Inferior parietal cortex (tissue), 1 donor: ENCODE measurements at regions not wholly inside any gene's neighbourhood (a gene's known extent, or its start where the extent isn't known, plus 50 kb on each side); places are given as distances from the start of the nearest gene placed in this dataset.
"Not testable (repeated sequence)": the region's sequence is repeated elsewhere in the genome, so short reads cannot be mapped to it uniquely, and the experiment has no call there.

Source experiments
- DNase-seq: peaks from one replicate; pipeline ENCODE4 v3.0.0-alpha.2; 2016; ENCODE audit errors: extremely low spot score

GRCh38 chr17:6893382-6894205 is 62.1 kb upstream of the TEKT1 start:
- DNase-seq: no peak

DNA sequence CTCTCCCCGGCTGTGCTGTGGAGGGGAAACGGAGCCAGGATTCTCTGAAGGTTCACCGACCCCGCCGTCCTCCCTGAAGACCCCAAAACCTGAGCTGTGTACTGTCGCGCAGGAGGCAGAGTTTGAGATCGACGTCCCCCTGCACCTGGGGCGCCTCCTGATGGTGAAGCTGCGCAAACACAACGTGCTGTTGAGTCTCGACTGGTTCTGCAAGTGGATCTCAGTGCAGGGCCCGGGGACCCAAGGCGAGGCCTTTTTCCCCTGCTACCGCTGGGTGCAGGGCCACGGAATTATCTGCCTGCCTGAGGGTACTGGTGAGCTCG is 62.6 kb upstream of the TEKT1 start:
- peak; percentile 14 for DNase-seq

DNA sequence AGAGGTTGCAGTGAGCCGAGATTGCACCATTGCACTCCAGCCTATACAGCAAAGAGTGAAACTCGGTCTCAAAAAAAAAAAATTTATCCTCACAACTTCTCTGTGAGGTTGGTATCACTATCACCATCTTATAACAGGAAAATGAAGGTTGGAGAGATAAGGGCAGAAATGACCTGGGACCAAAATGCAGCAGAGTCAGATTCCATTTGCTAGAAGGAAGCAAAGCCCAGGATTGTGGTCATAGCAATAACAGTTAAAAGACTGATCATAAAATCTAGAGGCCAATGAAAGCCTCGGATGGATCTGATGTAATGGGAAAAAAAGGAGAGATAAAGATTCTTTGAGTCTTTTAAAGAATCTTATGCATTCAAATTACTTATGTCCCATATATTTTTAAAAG is 69.6 kb upstream of the TEKT1 start:
- DNase-seq: no peak

DNA sequence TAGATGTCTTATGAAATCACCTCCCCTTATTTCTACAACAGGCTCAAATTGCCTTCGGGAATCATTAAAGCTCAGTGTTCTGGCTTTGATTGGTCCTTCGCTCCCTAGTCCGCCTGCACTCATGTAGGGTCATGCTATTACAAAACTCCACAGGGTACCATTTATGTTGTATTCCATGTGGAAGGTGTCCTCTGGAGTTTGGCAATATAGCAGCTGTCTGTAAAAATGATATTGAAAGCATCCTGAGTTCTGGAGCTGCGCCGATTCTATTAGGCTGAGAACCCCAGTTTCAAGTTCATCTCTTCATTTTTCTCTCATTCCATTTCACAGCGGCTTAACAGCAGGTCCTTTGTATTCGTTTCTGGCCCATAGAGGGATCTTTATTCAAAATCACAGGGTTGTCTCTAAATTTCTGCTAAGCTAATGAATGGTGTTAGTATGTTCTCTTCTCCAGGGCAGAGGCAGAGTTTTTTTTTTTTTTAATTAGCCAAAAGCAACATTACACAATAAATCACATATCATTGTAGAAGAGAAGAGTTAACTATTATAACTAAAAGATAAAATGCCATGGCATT is 71.9 kb upstream of the TEKT1 start:
- DNase-seq: peak; percentile 41

DNA sequence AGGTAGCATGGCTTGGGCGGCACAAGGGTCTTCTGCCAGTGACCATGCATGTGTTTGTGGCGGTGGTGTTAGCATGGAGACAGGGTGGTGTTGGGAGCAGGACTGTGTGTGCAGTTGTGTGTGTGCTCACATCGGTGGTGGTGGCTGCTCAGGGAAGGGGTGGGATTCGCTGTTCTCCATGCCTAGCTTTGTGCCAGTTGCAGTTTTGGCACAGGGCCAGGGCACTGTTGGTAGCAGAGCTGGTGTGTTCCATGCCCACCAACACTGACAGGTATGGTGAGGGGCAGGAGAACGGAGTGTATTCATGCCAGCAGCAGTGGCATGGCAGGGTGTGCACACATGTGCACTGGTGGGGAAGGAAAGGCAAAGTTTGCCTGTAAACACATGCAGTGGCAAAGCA is 77.3 kb upstream of the TEKT1 start:
- no peak for DNase-seq

DNA sequence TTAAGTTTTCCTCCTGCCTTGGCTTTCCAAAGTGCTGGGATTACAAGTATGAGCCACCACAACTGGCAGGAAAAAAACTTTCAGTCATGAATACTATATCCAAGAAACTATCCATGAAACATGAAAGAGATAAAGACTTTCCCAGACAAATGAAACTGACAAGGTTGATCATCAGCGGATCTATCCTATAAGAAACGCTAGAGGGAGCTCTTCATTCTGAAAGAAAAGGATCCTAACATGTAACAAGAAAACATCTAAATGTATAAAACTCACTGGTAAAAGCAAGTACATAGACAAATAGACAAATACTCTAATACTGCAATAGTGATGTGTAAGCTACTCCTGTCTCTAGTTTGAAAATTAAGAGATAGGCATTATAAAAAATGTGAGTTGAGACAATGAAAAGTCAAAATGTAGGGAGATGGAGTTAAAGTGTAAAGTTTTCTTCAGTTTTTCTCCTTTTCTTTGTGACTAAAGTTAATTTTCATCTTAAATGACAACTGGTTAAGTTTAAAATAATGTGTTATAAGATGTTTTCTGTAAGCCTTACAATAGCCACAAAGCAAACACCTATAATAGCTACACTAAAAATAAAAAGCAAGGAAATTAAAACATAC is 79.6 kb upstream of the TEKT1 start:
- DNase-seq: peak; percentile 59

- no peak for DNase-seq
Measured at GRCh38 chr17:6912110-6913051, 80.9 kb upstream of the TEKT1 start.

GRCh38 chr17:6913608-6914443 is 82.0 kb upstream of the ALOX12 start:
- peak; percentile 76 for DNase-seq

- DNase-seq: no peak
Measured at GRCh38 chr17:6914711-6915110, 81.1 kb upstream of the ALOX12 start.

GRCh38 chr17:6915620-6916019 is 80.2 kb upstream of the ALOX12 start:
- DNase-seq: no peak

GRCh38 chr17:6919158-6919557 is 76.7 kb upstream of the ALOX12 start:
- DNase-seq: no peak

GRCh38 chr17:6923385-6923784 is 72.5 kb upstream of the ALOX12 start:
- DNase-seq: no peak

GRCh38 chr17:6924208-6924607 is 71.6 kb upstream of the ALOX12 start:
- DNase-seq: no peak

DNA sequence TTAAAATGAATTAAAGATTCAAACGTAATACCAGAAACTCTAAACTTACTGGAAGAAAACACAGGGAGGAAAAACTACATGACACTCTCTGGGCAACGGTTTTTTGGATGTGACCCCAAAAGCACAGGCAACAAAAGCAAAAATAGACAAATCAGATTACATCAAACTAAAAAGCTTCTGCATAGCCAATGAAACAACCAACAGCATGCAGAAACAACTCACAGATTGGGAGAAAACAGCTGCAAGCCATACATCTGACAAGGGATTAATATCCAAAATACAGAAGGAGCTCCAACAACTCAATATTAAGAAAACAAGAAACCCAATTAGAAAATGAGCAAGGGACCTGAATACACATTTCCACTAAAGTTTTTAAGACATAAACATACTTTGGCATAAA is 69.2 kb upstream of the ALOX12 start:
- DNase-seq: no peak

- DNase-seq: no peak
Measured at GRCh38 chr17:6927290-6928126, 68.3 kb upstream of the ALOX12 start.

GRCh38 chr17:6928193-6928592 is 67.7 kb upstream of the ALOX12 start:
- DNase-seq: no peak

GRCh38 chr17:6930749-6931148 is 65.1 kb upstream of the ALOX12 start:
- no peak for DNase-seq

DNA sequence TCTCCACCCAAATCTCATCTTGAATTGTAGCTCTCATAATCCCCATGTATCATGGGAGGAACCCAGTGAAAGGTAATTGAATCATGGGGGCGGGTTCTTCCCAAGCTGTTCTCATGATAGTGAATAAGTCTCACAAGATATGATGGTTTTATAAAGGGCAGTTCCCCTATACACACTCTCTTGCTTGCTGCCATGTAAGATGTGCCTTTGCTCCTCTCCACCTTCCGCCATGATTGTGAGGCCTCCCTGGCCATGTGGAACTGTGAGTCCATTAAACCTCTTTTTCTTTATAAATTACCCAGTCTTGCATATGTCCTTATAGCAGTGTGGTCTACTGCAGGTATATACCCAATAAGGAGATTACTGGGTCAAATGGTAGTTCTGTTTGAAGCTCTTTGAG is 61.3 kb upstream of the ALOX12 start:
- not testable (repeated sequence) for DNase-seq

DNA sequence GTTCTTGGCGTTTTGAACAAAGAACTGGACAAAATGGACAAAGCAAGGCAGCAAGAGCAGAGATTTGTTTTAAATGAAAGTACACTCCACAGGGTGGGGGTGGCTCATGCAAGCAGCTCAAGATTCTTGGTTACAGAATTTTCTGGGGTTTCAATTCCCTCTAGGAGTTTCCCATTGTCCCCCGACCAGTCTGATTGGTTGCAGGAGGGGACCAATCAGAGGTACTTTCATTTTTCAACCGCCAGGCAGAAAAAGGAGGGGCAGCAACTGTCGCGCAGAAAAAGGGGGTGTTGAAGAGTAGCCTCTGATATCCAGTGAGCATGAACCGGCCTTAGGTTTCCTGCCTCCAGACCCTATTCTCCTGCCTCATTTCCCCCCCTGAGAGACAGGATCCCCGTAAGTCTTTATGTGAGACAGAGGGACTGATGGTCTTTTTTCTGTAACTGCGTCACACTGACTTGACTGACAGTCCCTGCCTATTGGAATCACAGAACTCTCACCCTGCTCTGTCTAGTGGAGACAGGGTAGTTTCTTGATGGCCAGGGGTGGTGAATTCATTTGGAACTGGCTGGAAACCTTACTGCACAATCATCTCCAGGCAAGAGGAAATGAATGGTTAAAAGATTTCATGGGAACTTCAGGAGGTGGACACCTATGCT is 59.4 kb upstream of the ALOX12 start:
- DNase-seq: peak; percentile 50

DNA sequence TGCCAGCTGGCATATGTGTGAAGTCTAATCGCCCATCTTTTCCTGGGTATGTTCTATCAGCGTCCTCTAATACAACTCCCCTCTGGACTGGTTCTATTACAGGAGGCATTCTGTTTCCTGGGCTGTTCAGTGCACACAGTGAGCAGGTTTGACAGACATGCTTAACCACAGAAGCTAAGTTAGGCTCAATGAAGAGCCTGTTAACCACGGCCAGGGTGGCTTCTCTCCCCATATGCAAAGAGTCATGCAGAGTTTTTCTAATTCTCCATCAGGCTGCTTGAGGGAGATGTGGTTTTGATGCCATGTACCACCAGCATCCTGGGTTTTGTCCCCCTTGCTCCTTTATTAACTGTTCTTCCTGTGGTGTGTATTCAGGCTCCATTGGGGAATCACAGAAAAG is 57.2 kb upstream of the ALOX12 start:
- no peak for DNase-seq
